NCI-H524 (cell line): ENCODE measurements at regions not wholly inside any gene's neighbourhood (a gene's known extent, or its start where the extent isn't known, plus 50 kb on each side); places are given as distances from the start of the nearest gene placed in this dataset.
A peak's percentile ranks its signal among the peaks of the same experiment; 100 is the strongest.
"Not testable (repeated sequence)": the region's sequence is repeated elsewhere in the genome, so short reads cannot be mapped to it uniquely, and the experiment has no call there.

Source experiments
- DNase-seq, 2 experiments: peaks; one replicate each; lab custom pipeline; 2025; lab: John Stamatoyannopoulos, UW

DNA sequence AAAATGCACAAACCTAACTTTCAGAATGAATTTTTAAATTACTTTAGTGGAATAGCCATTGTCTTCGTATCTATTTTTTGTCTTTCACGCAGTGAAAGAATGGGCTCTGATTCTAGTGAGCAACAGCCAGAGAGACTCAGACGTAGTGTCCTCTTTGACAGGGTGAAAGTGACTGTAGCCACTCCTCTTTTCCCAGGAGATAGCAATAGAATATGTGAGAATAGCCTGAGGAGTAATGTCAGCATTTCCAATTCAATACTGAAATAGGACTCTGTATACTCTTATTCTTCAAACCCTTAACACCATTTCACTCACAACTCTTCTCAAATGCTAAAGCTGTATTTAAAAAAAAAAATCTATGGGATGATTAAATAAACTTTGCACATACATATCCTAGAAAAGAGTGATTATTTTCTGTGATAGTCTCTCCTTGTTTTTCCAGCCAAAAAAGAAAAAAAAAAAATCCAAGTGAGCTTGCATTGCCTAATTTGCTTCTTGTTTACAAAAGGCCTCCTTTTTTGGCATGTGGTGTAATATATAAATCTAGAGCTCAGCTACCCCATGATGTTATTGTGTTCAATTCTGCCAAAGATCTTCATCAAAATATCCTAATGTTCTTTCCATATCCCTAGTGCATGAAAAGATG lies 626.1 kb upstream of the SLITRK6 start:
- no peak for DNase-seq

- DNase-seq: no peak
These were observed 627.2 kb upstream of the SLITRK6 start for GRCh38 chr13:86426437-86426836.

- no peak for DNase-seq
These were observed 630.5 kb upstream of the SLITRK6 start for GRCh38 chr13:86429756-86430155.

- no peak for DNase-seq
These were observed 638.8 kb upstream of the SLITRK6 start for GRCh38 chr13:86438034-86438433.

- no peak for DNase-seq
These were observed 646.0 kb upstream of the SLITRK6 start for GRCh38 chr13:86445206-86445605.

- no peak for DNase-seq
These were observed 646.5 kb upstream of the SLITRK6 start for GRCh38 chr13:86445672-86446071.

- no peak for DNase-seq
These were observed 647.1 kb upstream of the SLITRK6 start for GRCh38 chr13:86446311-86446710.

- DNase-seq: peak in 1 of 2 experiments; percentile 2
These were observed 648.3 kb upstream of the SLITRK6 start for GRCh38 chr13:86447479-86447878.

GRCh38 chr13:86462011-86462410 lies 662.8 kb upstream of the SLITRK6 start:
- no peak for DNase-seq

- DNase-seq: peak in 1 of 2 experiments; percentile 14
These were observed 665.0 kb upstream of the SLITRK6 start for GRCh38 chr13:86464193-86464592.

GRCh38 chr13:86474971-86475370 lies 675.8 kb upstream of the SLITRK6 start:
- DNase-seq: no peak

DNA sequence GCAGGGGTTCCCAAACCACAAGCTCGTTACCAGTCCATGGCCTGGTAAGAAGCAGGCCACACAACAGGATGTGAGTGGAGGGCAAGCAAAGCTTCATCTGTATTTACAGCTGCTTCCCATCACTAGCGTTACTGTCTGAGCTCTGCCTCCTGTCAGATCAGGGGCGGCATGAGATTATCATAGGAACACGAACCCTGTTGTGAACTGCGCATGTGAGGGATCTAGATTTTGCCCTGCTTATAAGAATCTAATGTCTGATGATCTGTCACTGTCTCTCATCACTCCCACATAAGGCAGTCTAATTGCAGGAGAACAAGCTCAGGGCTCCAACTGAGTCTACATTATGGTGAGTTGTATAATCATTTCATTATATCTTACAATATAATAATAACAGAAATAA lies 677.4 kb upstream of the SLITRK6 start:
- no peak for DNase-seq

DNA sequence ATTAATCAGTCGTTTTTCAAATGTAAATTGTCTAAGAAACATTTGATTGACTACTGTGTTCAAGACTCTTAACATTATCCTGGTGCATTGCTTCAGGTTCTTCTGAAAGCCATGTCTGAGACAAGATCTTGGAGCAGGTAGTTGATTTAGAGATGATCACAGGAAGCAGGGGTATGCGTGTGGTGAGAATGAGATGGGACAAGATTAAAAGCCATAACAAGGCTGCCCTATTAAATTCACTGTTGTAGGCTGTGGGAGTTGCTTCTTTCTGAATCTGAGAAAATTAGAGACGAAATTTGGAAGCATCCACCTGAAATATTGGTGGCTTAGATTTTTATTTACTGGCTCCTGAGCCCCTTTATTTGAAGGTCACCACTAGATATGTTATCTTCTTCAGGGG lies 687.4 kb upstream of the SLITRK6 start:
- no peak for DNase-seq

GRCh38 chr13:86491121-86491520 lies 691.9 kb upstream of the SLITRK6 start:
- DNase-seq: no peak

DNA sequence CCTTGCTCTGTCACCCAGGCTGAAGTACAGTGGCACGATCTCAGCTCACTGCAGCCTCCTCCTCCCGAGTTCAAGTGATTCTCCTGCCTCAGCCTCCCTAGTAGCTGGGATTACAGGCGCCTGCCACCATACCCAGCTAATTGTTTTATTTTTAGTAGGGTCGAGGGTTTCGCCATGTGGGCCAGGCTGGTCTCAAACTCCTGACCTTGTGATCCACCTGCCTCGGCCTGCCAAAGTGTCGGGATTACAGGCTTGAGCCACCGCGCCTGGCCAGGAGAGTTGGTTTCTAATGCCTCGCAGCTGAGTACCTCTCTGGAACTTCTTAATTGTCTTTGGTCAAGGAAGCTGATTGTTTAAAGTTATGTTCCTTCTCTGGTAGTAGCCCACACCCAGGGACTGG lies 702.7 kb upstream of the SLITRK6 start:
- not testable (repeated sequence) for DNase-seq

DNA sequence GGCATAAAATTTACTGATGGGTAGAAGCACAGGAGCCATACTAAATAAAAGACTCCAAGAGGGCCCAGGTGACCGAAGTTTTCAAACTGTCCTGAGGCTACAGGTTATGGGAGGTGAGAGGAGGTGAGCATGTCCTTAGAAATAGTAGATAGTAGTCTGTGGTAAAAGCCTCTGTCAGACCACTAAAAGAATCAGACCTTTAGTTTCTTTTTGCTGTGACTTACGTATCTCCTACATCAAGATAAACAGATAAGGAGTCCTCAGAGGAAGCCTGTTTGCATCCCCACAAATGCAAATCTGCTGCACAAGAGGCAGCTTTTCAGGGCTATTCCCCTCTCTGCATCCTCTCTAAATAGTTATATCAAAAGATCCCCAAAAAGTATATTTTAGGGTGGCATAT lies 711.6 kb upstream of the SLITRK6 start:
- no peak for DNase-seq

- DNase-seq: peak; percentile 38 to 42
These were observed 742.2 kb upstream of the SLITRK6 start for GRCh38 chr13:86541461-86541860.

DNA sequence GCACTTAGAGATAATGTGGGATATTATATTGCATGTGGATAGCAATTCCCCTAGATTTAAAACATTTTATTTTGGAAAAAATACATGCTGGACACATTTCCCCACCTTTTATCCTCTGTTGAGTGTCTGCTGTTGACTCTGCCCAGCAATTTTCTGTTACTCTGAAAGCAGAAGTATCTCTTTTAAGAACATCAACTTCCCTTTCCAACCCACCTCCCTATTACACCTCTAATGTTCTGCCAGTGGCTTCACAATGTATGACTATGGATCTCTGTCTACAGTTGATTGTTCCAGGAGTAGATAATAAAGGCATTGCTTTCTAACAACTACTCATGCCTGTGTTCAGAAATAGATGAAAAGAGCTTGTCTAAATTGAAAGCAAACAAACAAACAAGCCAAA lies 754.8 kb upstream of the SLITRK6 start:
- no peak for DNase-seq

DNA sequence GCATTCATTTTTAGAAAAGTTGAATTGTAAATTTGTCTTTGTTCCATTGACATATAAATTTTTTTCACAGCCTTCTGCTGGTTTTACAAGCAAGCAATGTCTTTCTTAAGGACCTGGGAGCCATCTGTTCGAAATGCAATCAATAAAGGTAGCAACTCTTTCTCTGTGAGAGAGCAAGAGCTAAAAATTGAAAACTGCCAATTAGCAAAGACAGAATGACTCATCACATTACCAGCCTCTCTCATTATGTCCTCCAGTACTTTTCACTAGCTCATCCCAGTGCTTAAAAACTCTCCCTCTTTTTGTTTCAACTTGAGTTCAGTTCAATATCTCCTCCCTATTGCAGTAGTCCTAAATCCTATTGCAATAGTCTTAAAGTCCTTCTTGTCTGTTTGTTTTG lies 760.7 kb upstream of the SLITRK6 start:
- DNase-seq: peak; percentile 67 to 91

DNA sequence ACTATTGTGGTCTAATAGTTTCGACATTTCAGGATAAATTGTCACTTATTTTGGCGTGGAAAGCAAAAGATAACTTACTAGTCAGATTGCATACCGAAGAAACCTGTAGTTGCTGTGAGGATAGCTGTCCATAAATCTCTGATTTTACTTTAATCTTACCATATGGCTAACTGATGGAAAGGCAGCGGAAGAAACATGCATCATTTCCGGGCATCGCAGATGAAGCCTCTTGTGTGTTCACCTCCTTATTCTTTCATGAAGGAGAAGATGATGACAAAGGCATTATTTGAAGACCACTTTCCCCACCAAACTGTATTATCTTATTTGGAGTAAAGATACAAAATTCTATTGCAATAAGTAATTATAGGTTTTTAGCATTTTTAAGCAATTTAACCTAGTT lies 763.6 kb upstream of the SLITRK6 start:
- DNase-seq: no peak

- DNase-seq: no peak
These were observed 764.1 kb upstream of the SLITRK6 start for GRCh38 chr13:86563308-86563707.

DNA sequence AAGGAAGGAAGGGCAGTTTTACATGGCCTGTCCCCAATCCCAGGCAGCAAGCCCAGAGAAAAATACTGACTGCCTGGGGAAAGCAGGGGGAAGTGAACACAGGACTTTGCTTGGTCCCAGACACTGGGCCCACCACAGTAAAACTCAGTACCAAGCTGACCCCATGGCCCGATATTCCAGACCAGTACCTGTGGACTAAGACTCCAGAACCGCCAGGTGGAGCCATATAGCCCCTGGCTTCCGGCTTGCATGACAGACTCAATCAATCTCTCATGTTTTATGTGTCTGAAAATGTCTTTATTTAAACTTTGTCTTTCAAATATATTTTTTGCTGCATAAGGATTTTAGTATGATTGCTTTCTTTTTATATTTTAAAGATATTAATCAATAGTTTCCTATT lies 767.9 kb upstream of the SLITRK6 start:
- DNase-seq: no peak

DNA sequence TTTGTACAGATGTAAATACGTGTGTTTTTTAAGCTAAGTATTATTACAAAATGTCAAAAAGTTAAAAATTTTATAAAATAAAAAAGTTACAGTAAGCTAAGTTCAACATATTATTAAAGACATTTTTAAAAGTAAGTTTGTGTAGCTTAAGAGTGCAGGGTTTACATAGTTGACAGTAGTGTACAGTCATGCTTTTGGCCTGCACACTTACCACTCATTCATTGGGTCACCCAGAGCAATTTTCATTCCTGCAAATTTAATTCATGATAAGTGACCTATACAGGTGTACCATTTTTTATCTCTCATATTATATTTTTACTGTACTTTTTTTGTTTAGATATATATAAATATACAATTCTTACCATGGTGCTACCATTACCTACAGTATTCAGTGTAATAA lies 769.9 kb upstream of the SLITRK6 start:
- no peak for DNase-seq

- no peak for DNase-seq
These were observed 770.8 kb upstream of the SLITRK6 start for GRCh38 chr13:86569974-86570373.

DNA sequence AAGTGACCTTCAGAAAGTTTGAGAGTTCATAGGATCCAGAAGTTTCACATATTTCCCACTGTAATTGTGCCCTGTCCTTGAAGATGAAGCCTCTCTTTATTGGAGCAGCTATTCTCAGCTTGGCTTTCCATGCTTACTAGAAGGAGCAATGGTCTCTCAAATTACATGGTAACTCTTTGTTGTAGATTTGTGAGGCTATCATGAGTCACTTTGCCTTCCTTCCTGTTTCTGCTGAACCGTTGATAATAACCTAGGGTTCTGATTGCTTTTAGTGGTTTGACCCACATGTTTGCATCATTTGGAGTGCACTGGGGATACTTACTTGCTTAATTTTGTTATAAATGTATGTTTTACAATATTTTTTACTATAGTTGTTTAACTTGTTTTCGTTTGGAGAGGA lies 772.9 kb upstream of the SLITRK6 start:
- DNase-seq: no peak
